Stimulated activated naive CD8-positive, alpha-beta T cell treated with anti-CD3 and anti-CD28 coated beads, Interleukin-15, amount 100 ng/mL, for 72 hours (primary cell): ENCODE measurements at regions not wholly inside any gene's neighbourhood (a gene's known extent, or its start where the extent isn't known, plus 50 kb on each side); places are given as distances from the start of the nearest gene placed in this dataset.

Experiments
- ATAC-seq: fragments of 150-1000 bp; cut with Tn5 transposase; 2 replicates; pipeline ENCODE4 v1.10.0; 2021; ENCODE audit warnings: mild to moderate bottlenecking, moderate library complexity
- DNase-seq, 2 donors: peaks; one replicate each; pipeline ENCODE4 v3.0.0; 2021 to 2022
- H3K27ac Mint-ChIP-seq, 2 donors: one replicate each; pipeline ENCODE4 v1.8.0; 2022; ENCODE audit warnings: mild to moderate bottlenecking in 2 of 2, mixed read lengths in 2 of 2, moderate library complexity in 2 of 2
- H3K27me3 Mint-ChIP-seq: one replicate; pipeline ENCODE4 v1.8.0; 2022; ENCODE audit warnings: mixed read lengths
- H3K4me1 Mint-ChIP-seq: one replicate; pipeline ENCODE4 v1.8.0; 2022; ENCODE audit warnings: mild to moderate bottlenecking, mixed read lengths
- H3K4me3 Mint-ChIP-seq, 2 donors: one replicate each; pipeline ENCODE4 v1.8.0; 2022; ENCODE audit warnings: mild to moderate bottlenecking in 2 of 2, mixed read lengths in 2 of 2, moderate library complexity in 1 of 2
- H3K9me3 Mint-ChIP-seq, 2 donors: one replicate each; pipeline ENCODE4 v1.8.0; 2022; ENCODE audit warnings: mixed read lengths in 2 of 2

DNA sequence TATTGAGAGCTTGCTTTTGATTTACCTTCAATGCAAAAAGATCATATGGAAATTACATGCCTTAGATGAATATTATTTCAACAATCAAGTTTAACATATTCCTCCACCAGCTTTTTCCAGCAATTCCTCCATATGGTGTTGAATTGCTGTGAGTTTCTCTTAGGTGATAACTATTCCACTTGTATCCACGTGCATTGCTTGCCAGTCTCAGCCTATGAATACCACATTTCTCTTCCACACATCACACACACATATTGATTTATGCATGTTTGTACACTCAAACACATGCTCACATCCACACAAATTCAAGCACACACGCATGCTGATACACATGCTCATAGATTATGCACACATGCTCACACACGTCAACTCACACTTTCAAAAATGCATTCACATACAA is 770.0 kb upstream of the LINC00305 start:
- H3K27me3 Mint-ChIP-seq = no peaks in the 10 kb centered on the region
- ATAC-seq (no peak), DNase-seq (no peak)
- H3K4me1 Mint-ChIP-seq = no peaks in the 10 kb centered on the region
- no peak overlapping the region for H3K27ac Mint-ChIP-seq
- H3K9me3 Mint-ChIP-seq = peaks cover 0 to 4% of the 10 kb centered on the region in 2 donors
- H3K4me3 Mint-ChIP-seq = no peak overlapping the region

- ATAC-seq (no peak), DNase-seq (no peak)
- H3K9me3 Mint-ChIP-seq = peaks cover 9 to 32% of the 10 kb centered on the region in 2 donors
- no peak overlapping the region for H3K4me3 Mint-ChIP-seq
- H3K4me1 Mint-ChIP-seq = no peaks in the 10 kb centered on the region
- H3K27me3 Mint-ChIP-seq = no peaks in the 10 kb centered on the region
- H3K27ac Mint-ChIP-seq = no peak overlapping the region
These were observed 744.5 kb upstream of the LINC00305 start for GRCh38 chr18:64893349-64893748.

DNA sequence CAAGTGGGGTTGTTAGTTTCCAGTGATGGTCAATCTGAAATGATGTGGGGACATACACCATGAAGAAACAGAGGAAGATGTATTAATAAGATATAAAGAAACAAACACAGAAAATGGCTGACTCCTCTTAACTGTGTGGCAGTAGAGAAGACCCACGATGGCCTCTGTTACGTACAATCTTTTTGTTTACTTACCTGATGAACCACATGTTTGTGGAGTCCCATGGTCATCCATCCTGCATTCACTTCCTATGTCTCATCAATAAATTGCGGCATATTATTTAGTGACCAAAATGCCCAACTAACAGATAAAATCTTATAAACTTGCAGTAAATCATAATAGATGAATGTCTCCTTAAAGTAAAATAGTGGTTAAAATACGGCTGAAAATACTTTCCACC is 740.1 kb upstream of the LINC00305 start:
- H3K27me3 Mint-ChIP-seq = no peaks in the 10 kb centered on the region
- DNase-seq (no peak), ATAC-seq (no peak)
- no peaks in the 10 kb centered on the region for H3K4me1 Mint-ChIP-seq
- H3K9me3 Mint-ChIP-seq = peaks cover 5 to 15% of the 10 kb centered on the region in 2 donors
- no peak overlapping the region for H3K27ac Mint-ChIP-seq
- H3K4me3 Mint-ChIP-seq = no peak overlapping the region

GRCh38 chr18:64886995-64887394 is 738.1 kb upstream of the LINC00305 start:
- ATAC-seq (no peak), DNase-seq (no peak)
- H3K9me3 Mint-ChIP-seq = peaks cover 6 to 7% of the 10 kb centered on the region in 2 donors
- no peaks in the 10 kb centered on the region for H3K4me1 Mint-ChIP-seq
- no peak overlapping the region for H3K4me3 Mint-ChIP-seq
- H3K27ac Mint-ChIP-seq = no peak overlapping the region
- H3K27me3 Mint-ChIP-seq = no peaks in the 10 kb centered on the region

- no peak for DNase-seq
- no peak overlapping the region for H3K4me3 Mint-ChIP-seq
- no peaks in the 10 kb centered on the region for H3K4me1 Mint-ChIP-seq
- peaks cover under 1 to 4% of the 10 kb centered on the region in 2 donors for H3K9me3 Mint-ChIP-seq
- H3K27me3 Mint-ChIP-seq = no peaks in the 10 kb centered on the region
- no peak for ATAC-seq
- H3K27ac Mint-ChIP-seq = no peak overlapping the region
These were observed 734.0 kb upstream of the LINC00305 start for GRCh38 chr18:64882896-64883295.

GRCh38 chr18:64876833-64877232 is 727.9 kb upstream of the LINC00305 start:
- H3K9me3 Mint-ChIP-seq = peaks cover 5 to 13% of the 10 kb centered on the region in 2 donors
- DNase-seq (no peak), ATAC-seq (no peak)
- no peaks in the 10 kb centered on the region for H3K27me3 Mint-ChIP-seq
- H3K27ac Mint-ChIP-seq = no peak overlapping the region
- no peaks in the 10 kb centered on the region for H3K4me1 Mint-ChIP-seq
- no peak overlapping the region for H3K4me3 Mint-ChIP-seq

GRCh38 chr18:64872710-64873458 is 724.0 kb upstream of the LINC00305 start:
- H3K27ac Mint-ChIP-seq = no peak overlapping the region
- DNase-seq (no peak), ATAC-seq (no peak)
- no peaks in the 10 kb centered on the region for H3K27me3 Mint-ChIP-seq
- H3K4me3 Mint-ChIP-seq = no peak overlapping the region
- no peaks in the 10 kb centered on the region for H3K4me1 Mint-ChIP-seq
- H3K9me3 Mint-ChIP-seq = peaks cover 5 to 13% of the 10 kb centered on the region in 2 donors

DNA sequence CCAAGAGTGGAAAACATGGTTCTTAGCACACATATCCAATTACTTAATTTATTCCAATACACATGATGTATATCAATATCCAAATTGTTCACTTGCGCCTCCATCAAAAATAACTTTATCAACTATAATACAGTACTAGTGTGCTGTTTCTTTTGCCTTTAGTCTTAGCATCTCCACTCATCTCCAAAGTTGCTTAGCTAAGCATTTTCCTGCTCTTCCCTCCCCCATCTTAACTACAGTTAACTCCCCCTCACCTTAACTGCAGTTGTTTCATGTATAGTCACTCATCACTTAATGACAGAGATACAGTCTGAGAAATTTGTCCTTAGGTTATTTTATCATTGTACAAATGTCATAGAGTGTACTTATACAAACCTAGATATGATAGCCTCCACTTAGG is 705.2 kb upstream of the LINC00305 start:
- DNase-seq = no peak
- Mint-ChIP-seq H3K27ac (no peak overlapping the region), H3K4me3 (no peak overlapping the region), H3K9me3 (peaks cover 9 to 13% of the 10 kb centered on the region in 2 donors), H3K27me3 (no peaks in the 10 kb centered on the region), H3K4me1 (no peaks in the 10 kb centered on the region)
- ATAC-seq = no peak

- H3K4me3 Mint-ChIP-seq = no peak overlapping the region
- peaks cover 0 to 17% of the 10 kb centered on the region in 2 donors for H3K9me3 Mint-ChIP-seq
- no peak overlapping the region for H3K27ac Mint-ChIP-seq
- H3K4me1 Mint-ChIP-seq = no peaks in the 10 kb centered on the region
- DNase-seq (no peak), ATAC-seq (no peak)
- no peaks in the 10 kb centered on the region for H3K27me3 Mint-ChIP-seq
These were observed 703.4 kb upstream of the LINC00305 start for GRCh38 chr18:64852281-64852680.

DNA sequence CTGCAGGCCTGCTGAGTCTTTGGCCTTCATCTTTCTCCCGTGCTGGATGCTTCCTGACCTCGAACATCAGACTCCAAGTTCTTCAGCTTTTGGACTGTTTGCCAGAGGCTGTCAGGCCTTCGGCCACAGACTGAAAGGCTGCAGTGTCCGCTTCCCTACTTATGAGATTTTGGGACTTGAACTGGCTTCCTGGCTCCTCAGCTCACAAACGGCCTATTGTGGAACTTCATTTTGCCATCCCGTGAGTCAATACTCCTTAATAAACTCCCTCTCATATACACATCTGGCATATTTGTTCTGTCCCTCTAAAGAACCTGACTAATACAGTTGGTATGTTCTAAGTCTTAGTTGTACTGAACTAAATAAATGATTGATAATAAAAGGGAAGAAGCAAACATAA is 702.8 kb upstream of the LINC00305 start:
- Mint-ChIP-seq H3K27ac (no peak overlapping the region), H3K4me1 (no peaks in the 10 kb centered on the region), H3K4me3 (no peak overlapping the region), H3K9me3 (peaks cover 0 to 22% of the 10 kb centered on the region in 2 donors), H3K27me3 (no peaks in the 10 kb centered on the region)
- ATAC-seq (no peak), DNase-seq (no peak)

- no peaks in the 10 kb centered on the region for H3K4me1 Mint-ChIP-seq
- ATAC-seq (no peak), DNase-seq (no peak)
- H3K9me3 Mint-ChIP-seq = peaks cover 0 to 22% of the 10 kb centered on the region in 2 donors
- H3K4me3 Mint-ChIP-seq = no peak overlapping the region
- H3K27ac Mint-ChIP-seq = no peak overlapping the region
- H3K27me3 Mint-ChIP-seq = no peaks in the 10 kb centered on the region
These were observed 701.9 kb upstream of the LINC00305 start for GRCh38 chr18:64850791-64851190.

DNA sequence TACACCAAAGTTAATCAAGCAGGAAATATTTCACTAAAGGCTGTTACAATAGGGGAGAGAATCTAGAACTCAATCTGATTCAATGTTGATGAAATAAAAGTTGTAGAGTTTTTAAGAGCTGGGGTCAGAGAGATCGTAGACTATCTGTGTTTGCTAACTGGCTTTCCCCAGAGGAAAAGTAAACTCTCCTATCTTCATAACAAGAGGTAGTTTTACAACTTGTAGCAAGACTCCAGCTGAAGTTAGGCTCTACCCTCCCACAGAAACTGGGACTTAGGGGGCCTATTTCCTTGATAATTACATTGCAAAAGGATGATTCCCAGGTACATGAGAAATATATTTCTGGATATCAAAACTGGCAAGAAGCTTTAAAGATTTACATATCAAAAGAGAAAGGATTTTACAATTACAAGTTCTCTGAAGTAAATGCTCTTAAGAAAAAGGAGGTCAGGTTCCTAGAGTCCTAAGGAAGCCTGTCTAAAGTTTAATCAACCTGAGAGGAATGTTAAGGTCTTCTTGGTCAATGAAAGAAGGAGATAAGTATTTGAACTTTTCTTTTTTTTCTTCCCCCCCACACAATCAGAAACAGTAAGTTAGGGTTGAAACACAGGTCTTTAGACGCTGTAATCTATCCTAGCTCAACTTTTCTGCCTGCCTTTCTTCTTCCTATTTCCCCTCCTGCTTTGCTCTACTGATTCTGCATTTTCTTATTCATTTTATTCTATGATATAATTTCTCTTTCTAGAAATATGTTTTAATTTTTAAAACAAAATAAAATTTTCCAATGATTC is 692.2 kb upstream of the LINC00305 start:
- Mint-ChIP-seq H3K9me3 (no peaks in the 10 kb centered on the region), H3K4me1 (no peaks in the 10 kb centered on the region), H3K27ac (no peak overlapping the region), H3K27me3 (no peaks in the 10 kb centered on the region), H3K4me3 (no peak overlapping the region)
- DNase-seq (no peak), ATAC-seq (no peak)

DNA sequence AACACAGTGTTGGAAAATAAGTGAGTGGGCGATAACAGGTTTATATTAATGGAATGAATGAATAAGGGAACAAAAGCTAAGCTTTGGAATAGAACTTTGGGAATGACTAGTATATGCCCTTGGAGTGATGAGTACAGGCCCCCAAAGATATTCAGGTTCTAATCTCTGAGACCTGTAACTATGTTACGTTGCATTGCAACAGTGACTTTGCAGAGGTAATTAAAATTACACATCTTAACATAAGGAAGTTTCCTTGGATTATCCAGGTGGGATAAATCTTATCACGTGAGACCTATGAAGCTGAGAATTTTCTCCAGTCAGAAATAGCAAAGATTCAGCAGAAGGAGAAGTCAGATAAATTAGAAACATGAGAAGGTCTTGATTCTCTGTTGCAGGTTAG is 661.5 kb upstream of the LINC00305 start:
- ATAC-seq (no peak), DNase-seq (no peak)
- Mint-ChIP-seq H3K4me1 (no peaks in the 10 kb centered on the region), H3K4me3 (no peak overlapping the region), H3K27ac (no peak overlapping the region), H3K27me3 (no peaks in the 10 kb centered on the region), H3K9me3 (peaks cover 10 to 26% of the 10 kb centered on the region in 2 donors)

GRCh38 chr18:64809801-64810200 is 660.9 kb upstream of the LINC00305 start:
- no peaks in the 10 kb centered on the region for H3K4me1 Mint-ChIP-seq
- H3K27me3 Mint-ChIP-seq = no peaks in the 10 kb centered on the region
- no peak overlapping the region for H3K27ac Mint-ChIP-seq
- ATAC-seq = no peak
- peaks cover 10 to 21% of the 10 kb centered on the region in 2 donors for H3K9me3 Mint-ChIP-seq
- no peak overlapping the region for H3K4me3 Mint-ChIP-seq
- DNase-seq = no peak

- Mint-ChIP-seq H3K27ac (no peak overlapping the region), H3K9me3 (peaks cover 0 to 6% of the 10 kb centered on the region in 2 donors), H3K27me3 (no peaks in the 10 kb centered on the region), H3K4me1 (no peaks in the 10 kb centered on the region), H3K4me3 (no peak overlapping the region)
- ATAC-seq = no peak
- DNase-seq = no peak
These were observed 658.7 kb upstream of the LINC00305 start for GRCh38 chr18:64807560-64807959.

DNA sequence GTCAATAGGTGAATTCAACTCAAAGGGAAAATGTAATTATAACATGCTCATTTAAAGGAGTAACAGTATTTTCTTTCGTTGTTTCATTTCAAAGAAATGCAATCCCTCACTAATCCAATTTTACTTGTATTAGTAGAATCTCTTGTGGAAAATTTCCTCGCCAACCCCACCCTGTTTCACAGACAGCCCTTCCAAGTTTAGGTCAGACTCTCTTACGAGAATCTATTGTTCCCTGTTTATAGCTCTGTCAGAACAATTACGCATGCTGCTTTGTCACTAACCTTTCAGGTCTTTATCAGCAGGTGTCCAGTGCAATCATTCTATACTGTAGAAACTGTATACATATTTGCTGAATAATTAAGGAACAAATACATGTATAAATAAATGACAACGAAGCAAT is 657.8 kb upstream of the LINC00305 start:
- H3K9me3 Mint-ChIP-seq = peaks cover 0 to 6% of the 10 kb centered on the region in 2 donors
- DNase-seq = no peak
- H3K4me3 Mint-ChIP-seq = no peak overlapping the region
- no peak for ATAC-seq
- H3K4me1 Mint-ChIP-seq = no peaks in the 10 kb centered on the region
- no peaks in the 10 kb centered on the region for H3K27me3 Mint-ChIP-seq
- H3K27ac Mint-ChIP-seq = no peak overlapping the region
